ENCODE measurements at regions not wholly inside any gene's neighbourhood (a gene's known extent, or its start where the extent isn't known, plus 50 kb on each side); places are given as distances from the start of the nearest gene placed in this dataset.

DNA sequence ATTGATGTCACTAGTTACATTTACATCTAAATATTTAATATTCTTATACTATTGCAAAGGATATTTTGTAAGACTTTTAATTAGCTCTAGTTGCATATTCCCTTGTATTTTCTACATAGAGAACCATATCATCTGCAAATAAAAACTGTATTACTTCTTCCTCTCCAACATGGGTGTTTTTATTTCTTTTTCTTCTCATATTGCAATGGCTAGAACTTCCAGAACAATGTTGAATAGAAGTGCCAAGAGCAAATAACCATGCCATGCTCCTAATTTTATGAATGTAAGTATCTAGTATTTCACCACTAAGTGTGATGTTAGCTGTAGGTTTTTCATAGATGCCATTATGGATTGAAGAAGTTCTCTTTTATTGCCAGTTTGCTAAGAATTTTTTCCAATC is 321.8 kb upstream of the NCAM1 start:
- Mint-ChIP-seq H3K27ac (no peak overlapping the region), H3K36me3 (ENCODE audit: low read depth) (no peaks in the 10 kb centered on the region), H3K4me1 (ENCODE audit: low read depth) (no peaks in the 10 kb centered on the region), H3K4me3 (no peak overlapping the region), H3K27me3 (peaks cover 13% of the 10 kb centered on the region), H3K9me3 (peaks cover 8% of the 10 kb centered on the region)
- DNase-seq (no peak), ATAC-seq (no peak)
- ChIA-PET CTCF (interaction anchor here (1.3 kb wide), 1 partner anchor 51 kb away, joined by 3 read pairs; no protein-coding TSS in a partner anchor), POLR2A (interaction anchor here (0.7 kb wide), 1 partner anchor 501 kb away, joined by 3 read pairs; no protein-coding TSS in a partner anchor)
- intact Hi-C loops (cut with micrococcal nuclease), result no loop called here
- TF ChIP-seq, protein P1, sequence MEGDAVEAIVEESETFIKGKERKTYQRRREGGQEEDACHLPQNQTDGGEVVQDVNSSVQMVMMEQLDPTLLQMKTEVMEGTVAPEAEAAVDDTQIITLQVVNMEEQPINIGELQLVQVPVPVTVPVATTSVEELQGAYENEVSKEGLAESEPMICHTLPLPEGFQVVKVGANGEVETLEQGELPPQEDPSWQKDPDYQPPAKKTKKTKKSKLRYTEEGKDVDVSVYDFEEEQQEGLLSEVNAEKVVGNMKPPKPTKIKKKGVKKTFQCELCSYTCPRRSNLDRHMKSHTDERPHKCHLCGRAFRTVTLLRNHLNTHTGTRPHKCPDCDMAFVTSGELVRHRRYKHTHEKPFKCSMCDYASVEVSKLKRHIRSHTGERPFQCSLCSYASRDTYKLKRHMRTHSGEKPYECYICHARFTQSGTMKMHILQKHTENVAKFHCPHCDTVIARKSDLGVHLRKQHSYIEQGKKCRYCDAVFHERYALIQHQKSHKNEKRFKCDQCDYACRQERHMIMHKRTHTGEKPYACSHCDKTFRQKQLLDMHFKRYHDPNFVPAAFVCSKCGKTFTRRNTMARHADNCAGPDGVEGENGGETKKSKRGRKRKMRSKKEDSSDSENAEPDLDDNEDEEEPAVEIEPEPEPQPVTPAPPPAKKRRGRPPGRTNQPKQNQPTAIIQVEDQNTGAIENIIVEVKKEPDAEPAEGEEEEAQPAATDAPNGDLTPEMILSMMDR (IDR thresholded peaks at IDR 0.05), result no peak

DNA sequence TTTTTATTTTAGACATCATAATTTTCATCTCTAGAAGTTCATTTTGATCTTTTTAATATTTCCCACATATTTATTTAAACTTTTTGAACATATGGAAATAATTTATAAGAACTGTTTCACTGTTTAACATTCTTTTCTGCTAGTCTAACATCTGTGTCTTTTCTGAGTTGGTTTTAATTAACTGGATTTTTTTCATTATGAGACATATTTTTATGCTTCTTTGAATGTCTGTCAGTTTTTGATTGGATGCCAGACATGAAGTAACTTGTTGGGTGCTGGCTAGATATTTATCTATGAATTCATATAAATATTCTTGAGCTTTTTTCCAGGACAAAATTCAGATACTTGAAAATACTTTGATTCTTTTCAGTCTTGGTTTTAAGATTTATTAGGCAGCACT is 317.8 kb upstream of the NCAM1 start:
- H3K27me3 Mint-ChIP-seq, result peaks cover 8% of the 10 kb centered on the region
- DNase-seq (no peak), ATAC-seq (no peak)
- H3K9me3 Mint-ChIP-seq, result peaks cover 8% of the 10 kb centered on the region
- H3K36me3 Mint-ChIP-seq (ENCODE audit: low read depth), result no peaks in the 10 kb centered on the region
- intact Hi-C loops (cut with micrococcal nuclease), result no loop called here
- no peaks in the 10 kb centered on the region for H3K4me1 Mint-ChIP-seq (ENCODE audit: low read depth)
- ChIA-PET POLR2A (no interaction called here), CTCF (interaction anchor here (1.2 kb wide), 1 partner anchor 55 kb away, joined by 3 read pairs; no protein-coding TSS in a partner anchor)
- H3K27ac Mint-ChIP-seq, result no peak overlapping the region
- no peak overlapping the region for H3K4me3 Mint-ChIP-seq
- TF ChIP-seq, protein P1 (IDR thresholded peaks at IDR 0.05), result no peak

GRCh38 chr11:112644410-112645131 is 316.6 kb upstream of the NCAM1 start:
- POLR2A ChIA-PET, result no interaction called here
- ATAC-seq (no peak), DNase-seq (no peak)
- intact Hi-C loops (cut with micrococcal nuclease), result no loop called here
- Mint-ChIP-seq H3K27ac (no peak overlapping the region), H3K9me3 (peaks cover 6% of the 10 kb centered on the region), H3K27me3 (peaks cover 7% of the 10 kb centered on the region), H3K4me3 (no peak overlapping the region), H3K36me3 (ENCODE audit: low read depth) (no peaks in the 10 kb centered on the region), H3K4me1 (ENCODE audit: low read depth) (no peaks in the 10 kb centered on the region)
- TF ChIP-seq, protein P1 (IDR thresholded peaks at IDR 0.05), result no peak
- CTCF ChIA-PET, result no interaction called here

DNA sequence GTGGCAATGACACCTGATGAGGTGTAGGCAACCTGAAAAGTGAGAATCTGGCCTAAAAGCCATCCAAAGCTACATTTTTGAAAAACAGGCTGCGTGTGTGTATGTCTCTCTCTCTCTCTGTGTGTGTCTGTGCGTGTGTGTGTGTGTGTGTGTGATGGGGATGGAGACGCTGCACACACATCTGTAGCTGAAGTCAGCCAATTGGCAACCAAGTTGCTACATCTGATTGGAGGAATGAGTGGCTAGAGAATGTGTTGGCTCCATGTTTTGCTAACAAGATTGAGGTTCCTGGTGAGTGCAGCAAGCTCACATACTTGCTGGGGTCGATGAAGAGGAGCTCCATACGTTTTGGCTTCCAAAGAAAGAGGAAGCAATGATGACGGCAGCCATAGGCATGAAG is 311.4 kb upstream of the NCAM1 start:
- CTCF ChIA-PET, result interaction anchor here (1.8 kb wide), 1 partner anchor 62 kb away, joined by 6 read pairs; no protein-coding TSS in a partner anchor
- H3K4me3 Mint-ChIP-seq, result no peak overlapping the region
- no peak for DNase-seq
- TF ChIP-seq, protein P1 (IDR thresholded peaks at IDR 0.05), result no peak
- intact Hi-C loops (cut with micrococcal nuclease), result no loop called here
- H3K36me3 Mint-ChIP-seq (ENCODE audit: low read depth), result no peaks in the 10 kb centered on the region
- H3K4me1 Mint-ChIP-seq (ENCODE audit: low read depth), result no peaks in the 10 kb centered on the region
- H3K27ac Mint-ChIP-seq, result no peak overlapping the region
- POLR2A ChIA-PET, result no interaction called here
- no peak for ATAC-seq
- H3K27me3 Mint-ChIP-seq, result peaks cover 6% of the 10 kb centered on the region
- no peaks in the 10 kb centered on the region for H3K9me3 Mint-ChIP-seq

DNA sequence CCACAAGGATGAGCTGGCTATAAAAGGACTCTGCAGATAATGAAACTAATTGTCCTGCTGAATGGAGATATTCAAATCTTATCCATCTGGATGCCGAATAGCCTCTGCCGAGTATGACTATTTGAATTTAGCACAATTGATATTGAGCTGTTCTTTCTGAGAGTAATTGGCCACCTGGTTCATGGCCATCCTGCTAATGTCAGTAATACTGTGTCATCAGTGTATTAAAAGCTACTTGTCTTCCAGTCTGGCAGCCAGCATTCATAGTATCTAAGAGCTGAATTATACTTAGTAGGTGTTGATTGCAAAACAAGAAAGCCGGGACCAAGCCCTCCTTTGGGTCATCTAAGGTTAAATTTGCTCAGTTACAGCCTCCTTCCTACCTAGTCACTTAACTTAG is 310.7 kb upstream of the NCAM1 start:
- Mint-ChIP-seq H3K27ac (no peak overlapping the region), H3K9me3 (no peaks in the 10 kb centered on the region), H3K4me1 (ENCODE audit: low read depth) (no peaks in the 10 kb centered on the region), H3K36me3 (ENCODE audit: low read depth) (no peaks in the 10 kb centered on the region), H3K27me3 (peaks cover 6% of the 10 kb centered on the region), H3K4me3 (no peak overlapping the region)
- TF ChIP-seq, protein P1 (IDR thresholded peaks at IDR 0.05), result no peak
- ChIA-PET POLR2A (no interaction called here), CTCF (interaction anchor here (1.8 kb wide), 1 partner anchor 62 kb away, joined by 6 read pairs; no protein-coding TSS in a partner anchor)
- no peak for ATAC-seq
- DNase-seq, result no peak
- intact Hi-C loops (cut with micrococcal nuclease), result no loop called here

Measured in activated CD8-positive, alpha-beta T cell treated with anti-CD3 and anti-CD28 coated beads for 36 hours (primary cell).